Gastroesophageal sphincter (tissue), 2 donors: ENCODE measurements at regions not wholly inside any gene's neighbourhood (a gene's known extent, or its start where the extent isn't known, plus 50 kb on each side); places are given as distances from the start of the nearest gene placed in this dataset.

ENCODE experiments used
- EP300 ChIP-seq: sonication (generic); formaldehyde crosslinking; IDR thresholded peaks from one replicate; pipeline ENCODE4 v1.6.1; 2017; ENCODE audit warnings: antibody characterized with exemption, mild to moderate bottlenecking
- POLR2A ChIP-seq, 2 donors: fragments of 450-650 bp; IDR thresholded peaks; one replicate each; pipeline ENCODE4 v1.6.1; 2017; ENCODE audit warnings: antibody characterized with exemption in 2 of 2, mild to moderate bottlenecking in 2 of 2, moderate library complexity in 1 of 2
- POLR2AphosphoS5 ChIP-seq: sonication (generic); formaldehyde crosslinking; IDR thresholded peaks from one replicate; pipeline ENCODE4 v1.6.1; 2017; ENCODE audit warnings: antibody characterized with exemption

DNA sequence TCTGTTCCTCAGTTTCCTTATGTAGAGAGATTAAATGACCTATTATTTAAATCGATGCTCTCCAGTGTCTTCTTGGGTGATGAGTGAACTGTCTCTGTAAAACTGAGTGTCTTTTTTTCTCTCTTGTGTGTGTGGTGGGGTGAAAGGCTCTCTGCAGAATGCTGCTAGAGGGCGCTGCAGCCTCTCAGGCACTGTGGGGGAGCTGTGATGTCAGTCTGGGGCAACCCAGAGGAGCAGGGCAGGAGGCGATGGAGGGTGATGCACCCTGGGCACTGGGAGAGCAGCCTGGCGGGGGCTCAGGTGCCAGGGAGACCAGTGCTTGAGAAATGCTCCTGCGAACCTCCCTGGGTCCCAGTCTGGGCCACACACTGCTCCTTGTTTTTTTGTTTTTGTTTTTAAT lies 110.1 kb upstream of the POM121L12 start:
- TF ChIP-seq POLR2A (IDR thresholded peaks at IDR 0.05) (no peak), EP300 (no peak), POLR2AphosphoS5 (no peak)
